ENCODE measurements at regions not wholly inside any gene's neighbourhood (a gene's known extent, or its start where the extent isn't known, plus 50 kb on each side); places are given as distances from the start of the nearest gene placed in this dataset.

DNA sequence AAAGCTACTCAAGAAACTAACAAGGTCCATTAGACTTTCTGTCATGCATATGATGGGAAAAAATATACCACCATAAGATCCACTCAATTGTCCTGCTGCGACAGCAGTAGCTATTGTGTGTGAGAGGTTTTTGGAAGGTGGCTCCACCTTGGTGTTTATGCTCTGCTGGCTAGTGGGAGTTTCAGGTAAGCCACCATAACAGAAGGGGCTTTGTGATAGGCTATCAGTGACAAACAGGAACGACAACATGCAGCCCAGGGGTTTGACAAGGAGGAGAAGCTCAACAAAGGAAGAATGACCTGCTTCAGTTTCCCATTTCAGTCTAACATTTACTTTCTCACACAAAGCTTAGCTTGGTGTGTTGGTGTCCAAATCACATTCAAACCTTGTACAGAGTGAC, 182.6 kb downstream of the ATOH1 start:
- Histone ChIP-seq H3K27ac (ENCODE audit: low read depth) (no peak overlapping the region), H3K27me3 (ENCODE audit: insufficient read depth) (no peaks in the 10 kb centered on the region), H3K4me2 (no peak overlapping the region), H3K9me2 (ENCODE audit: insufficient read depth) (no peaks in the 10 kb centered on the region), H3K4me1 (ENCODE audit: insufficient read depth) (no peaks in the 10 kb centered on the region), H3F3A (replicated peaks; ENCODE audit: low read depth) (no peaks in the 10 kb centered on the region), H3K36me3 (ENCODE audit: insufficient read depth) (no peaks in the 10 kb centered on the region), H3K4me3 (no peak overlapping the region), H2AFZ (peak overlapping the region; percentile 34; the same call in 1 of the 2 replicates), H4K20me1 (replicated peaks; ENCODE audit: insufficient read depth) (no peaks in the 10 kb centered on the region), H3K79me2 (replicated peaks; ENCODE audit: insufficient read depth) (no peaks in the 10 kb centered on the region)
- DNase-seq (ENCODE audit: low spot score) (peak; percentile 7), ATAC-seq (peak; percentile 61)
- TF ChIP-seq, protein P1, sequence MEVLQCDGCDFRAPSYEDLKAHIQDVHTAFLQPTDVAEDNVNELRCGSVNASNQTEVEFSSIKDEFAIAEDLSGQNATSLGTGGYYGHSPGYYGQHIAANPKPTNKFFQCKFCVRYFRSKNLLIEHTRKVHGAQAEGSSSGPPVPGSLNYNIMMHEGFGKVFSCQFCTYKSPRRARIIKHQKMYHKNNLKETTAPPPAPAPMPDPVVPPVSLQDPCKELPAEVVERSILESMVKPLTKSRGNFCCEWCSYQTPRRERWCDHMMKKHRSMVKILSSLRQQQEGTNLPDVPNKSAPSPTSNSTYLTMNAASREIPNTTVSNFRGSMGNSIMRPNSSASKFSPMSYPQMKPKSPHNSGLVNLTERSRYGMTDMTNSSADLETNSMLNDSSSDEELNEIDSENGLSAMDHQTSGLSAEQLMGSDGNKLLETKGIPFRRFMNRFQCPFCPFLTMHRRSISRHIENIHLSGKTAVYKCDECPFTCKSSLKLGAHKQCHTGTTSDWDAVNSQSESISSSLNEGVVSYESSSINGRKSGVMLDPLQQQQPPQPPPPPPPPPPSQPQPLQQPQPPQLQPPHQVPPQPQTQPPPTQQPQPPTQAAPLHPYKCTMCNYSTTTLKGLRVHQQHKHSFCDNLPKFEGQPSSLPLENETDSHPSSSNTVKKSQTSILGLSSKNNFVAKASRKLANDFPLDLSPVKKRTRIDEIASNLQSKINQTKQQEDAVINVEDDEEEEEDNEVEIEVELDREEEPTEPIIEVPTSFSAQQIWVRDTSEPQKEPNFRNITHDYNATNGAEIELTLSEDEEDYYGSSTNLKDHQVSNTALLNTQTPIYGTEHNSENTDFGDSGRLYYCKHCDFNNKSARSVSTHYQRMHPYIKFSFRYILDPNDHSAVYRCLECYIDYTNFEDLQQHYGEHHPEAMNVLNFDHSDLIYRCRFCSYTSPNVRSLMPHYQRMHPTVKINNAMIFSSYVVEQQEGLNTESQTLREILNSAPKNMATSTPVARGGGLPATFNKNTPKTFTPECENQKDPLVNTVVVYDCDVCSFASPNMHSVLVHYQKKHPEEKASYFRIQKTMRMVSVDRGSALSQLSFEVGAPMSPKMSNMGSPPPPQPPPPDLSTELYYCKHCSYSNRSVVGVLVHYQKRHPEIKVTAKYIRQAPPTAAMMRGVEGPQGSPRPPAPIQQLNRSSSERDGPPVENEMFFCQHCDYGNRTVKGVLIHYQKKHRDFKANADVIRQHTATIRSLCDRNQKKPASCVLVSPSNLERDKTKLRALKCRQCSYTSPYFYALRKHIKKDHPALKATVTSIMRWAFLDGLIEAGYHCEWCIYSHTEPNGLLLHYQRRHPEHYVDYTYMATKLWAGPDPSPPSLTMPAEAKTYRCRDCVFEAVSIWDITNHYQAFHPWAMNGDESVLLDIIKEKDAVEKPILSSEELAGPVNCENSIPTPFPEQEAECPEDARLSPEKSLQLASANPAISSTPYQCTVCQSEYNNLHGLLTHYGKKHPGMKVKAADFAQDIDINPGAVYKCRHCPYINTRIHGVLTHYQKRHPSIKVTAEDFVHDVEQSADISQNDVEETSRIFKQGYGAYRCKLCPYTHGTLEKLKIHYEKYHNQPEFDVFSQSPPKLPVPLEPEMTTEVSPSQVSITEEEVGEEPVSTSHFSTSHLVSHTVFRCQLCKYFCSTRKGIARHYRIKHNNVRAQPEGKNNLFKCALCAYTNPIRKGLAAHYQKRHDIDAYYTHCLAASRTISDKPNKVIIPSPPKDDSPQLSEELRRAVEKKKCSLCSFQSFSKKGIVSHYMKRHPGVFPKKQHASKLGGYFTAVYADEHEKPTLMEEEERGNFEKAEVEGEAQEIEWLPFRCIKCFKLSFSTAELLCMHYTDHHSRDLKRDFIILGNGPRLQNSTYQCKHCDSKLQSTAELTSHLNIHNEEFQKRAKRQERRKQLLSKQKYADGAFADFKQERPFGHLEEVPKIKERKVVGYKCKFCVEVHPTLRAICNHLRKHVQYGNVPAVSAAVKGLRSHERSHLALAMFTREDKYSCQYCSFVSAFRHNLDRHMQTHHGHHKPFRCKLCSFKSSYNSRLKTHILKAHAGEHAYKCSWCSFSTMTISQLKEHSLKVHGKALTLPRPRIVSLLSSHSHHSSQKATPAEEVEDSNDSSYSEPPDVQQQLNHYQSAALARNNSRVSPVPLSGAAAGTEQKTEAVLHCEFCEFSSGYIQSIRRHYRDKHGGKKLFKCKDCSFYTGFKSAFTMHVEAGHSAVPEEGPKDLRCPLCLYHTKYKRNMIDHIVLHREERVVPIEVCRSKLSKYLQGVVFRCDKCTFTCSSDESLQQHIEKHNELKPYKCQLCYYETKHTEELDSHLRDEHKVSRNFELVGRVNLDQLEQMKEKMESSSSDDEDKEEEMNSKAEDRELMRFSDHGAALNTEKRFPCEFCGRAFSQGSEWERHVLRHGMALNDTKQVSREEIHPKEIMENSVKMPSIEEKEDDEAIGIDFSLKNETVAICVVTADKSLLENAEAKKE (CRISPR knock-in tag; IDR thresholded peaks at IDR 0.05) = no peak
- TF ChIP-seq, protein P2, sequence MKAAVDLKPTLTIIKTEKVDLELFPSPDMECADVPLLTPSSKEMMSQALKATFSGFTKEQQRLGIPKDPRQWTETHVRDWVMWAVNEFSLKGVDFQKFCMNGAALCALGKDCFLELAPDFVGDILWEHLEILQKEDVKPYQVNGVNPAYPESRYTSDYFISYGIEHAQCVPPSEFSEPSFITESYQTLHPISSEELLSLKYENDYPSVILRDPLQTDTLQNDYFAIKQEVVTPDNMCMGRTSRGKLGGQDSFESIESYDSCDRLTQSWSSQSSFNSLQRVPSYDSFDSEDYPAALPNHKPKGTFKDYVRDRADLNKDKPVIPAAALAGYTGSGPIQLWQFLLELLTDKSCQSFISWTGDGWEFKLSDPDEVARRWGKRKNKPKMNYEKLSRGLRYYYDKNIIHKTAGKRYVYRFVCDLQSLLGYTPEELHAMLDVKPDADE (IDR thresholded peaks at IDR 0.05) = no peak
- TF ChIP-seq, protein P3, sequence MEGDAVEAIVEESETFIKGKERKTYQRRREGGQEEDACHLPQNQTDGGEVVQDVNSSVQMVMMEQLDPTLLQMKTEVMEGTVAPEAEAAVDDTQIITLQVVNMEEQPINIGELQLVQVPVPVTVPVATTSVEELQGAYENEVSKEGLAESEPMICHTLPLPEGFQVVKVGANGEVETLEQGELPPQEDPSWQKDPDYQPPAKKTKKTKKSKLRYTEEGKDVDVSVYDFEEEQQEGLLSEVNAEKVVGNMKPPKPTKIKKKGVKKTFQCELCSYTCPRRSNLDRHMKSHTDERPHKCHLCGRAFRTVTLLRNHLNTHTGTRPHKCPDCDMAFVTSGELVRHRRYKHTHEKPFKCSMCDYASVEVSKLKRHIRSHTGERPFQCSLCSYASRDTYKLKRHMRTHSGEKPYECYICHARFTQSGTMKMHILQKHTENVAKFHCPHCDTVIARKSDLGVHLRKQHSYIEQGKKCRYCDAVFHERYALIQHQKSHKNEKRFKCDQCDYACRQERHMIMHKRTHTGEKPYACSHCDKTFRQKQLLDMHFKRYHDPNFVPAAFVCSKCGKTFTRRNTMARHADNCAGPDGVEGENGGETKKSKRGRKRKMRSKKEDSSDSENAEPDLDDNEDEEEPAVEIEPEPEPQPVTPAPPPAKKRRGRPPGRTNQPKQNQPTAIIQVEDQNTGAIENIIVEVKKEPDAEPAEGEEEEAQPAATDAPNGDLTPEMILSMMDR (conservative IDR thresholded peaks at IDR 0.05; ENCODE audit: low read depth in 2 of 2) = no peak
- no peak for TF ChIP-seq POLR2AphosphoS5 (IDR thresholded peaks at IDR 0.05; ENCODE audit: low read depth)
- TF ChIP-seq JUNB (IDR thresholded peaks at IDR 0.05; ENCODE audit: unreplicated experiment) = no peak
- no peak for TF ChIP-seq EZH2 (IDR thresholded peaks at IDR 0.05; ENCODE audit: low read depth, unreplicated experiment)
- TF ChIP-seq, protein P4, sequence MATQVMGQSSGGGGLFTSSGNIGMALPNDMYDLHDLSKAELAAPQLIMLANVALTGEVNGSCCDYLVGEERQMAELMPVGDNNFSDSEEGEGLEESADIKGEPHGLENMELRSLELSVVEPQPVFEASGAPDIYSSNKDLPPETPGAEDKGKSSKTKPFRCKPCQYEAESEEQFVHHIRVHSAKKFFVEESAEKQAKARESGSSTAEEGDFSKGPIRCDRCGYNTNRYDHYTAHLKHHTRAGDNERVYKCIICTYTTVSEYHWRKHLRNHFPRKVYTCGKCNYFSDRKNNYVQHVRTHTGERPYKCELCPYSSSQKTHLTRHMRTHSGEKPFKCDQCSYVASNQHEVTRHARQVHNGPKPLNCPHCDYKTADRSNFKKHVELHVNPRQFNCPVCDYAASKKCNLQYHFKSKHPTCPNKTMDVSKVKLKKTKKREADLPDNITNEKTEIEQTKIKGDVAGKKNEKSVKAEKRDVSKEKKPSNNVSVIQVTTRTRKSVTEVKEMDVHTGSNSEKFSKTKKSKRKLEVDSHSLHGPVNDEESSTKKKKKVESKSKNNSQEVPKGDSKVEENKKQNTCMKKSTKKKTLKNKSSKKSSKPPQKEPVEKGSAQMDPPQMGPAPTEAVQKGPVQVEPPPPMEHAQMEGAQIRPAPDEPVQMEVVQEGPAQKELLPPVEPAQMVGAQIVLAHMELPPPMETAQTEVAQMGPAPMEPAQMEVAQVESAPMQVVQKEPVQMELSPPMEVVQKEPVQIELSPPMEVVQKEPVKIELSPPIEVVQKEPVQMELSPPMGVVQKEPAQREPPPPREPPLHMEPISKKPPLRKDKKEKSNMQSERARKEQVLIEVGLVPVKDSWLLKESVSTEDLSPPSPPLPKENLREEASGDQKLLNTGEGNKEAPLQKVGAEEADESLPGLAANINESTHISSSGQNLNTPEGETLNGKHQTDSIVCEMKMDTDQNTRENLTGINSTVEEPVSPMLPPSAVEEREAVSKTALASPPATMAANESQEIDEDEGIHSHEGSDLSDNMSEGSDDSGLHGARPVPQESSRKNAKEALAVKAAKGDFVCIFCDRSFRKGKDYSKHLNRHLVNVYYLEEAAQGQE (IDR thresholded peaks at IDR 0.05; ENCODE audit: unreplicated experiment) = no peak
- no peak for TF ChIP-seq NANOG (IDR thresholded peaks at IDR 0.05; ENCODE audit: borderline replicate concordance)
- no peak for TF ChIP-seq CREB1 (CRISPR knock-in tag; IDR thresholded peaks at IDR 0.05; ENCODE audit: low read depth)
- TF ChIP-seq STAT1 (IDR thresholded peaks at IDR 0.05; ENCODE audit: unreplicated experiment) = no peak
- TF ChIP-seq ZNF114 (CRISPR knock-in tag; IDR thresholded peaks at IDR 0.05) = no peak
- TF ChIP-seq EZH2phosphoT487 (IDR thresholded peaks at IDR 0.05; ENCODE audit: unreplicated experiment) = no peak
- no peak for TF ChIP-seq ZNF331 (CRISPR knock-in tag; IDR thresholded peaks at IDR 0.05; ENCODE audit: low read depth)
- Mint-ChIP-seq H3K4me1 (no peaks in the 10 kb centered on the region), H3K36me3 (ENCODE audit: low read depth) (no peaks in the 10 kb centered on the region), H3K27ac (0 out of 2 replicates have a peak overlapping the region, but pooled peaks have one; percentile 1), H3K4me3 (no peak overlapping the region), H3K9me3 (no peaks in the 10 kb centered on the region), H3K27me3 (ENCODE audit: insufficient read depth, low read depth, poor library complexity) (peaks cover 2% of the 10 kb centered on the region)

Data from GM23338 (cell line).